Neural crest cell (in vitro differentiated cells): ENCODE measurements at regions not wholly inside any gene's neighbourhood (a gene's known extent, or its start where the extent isn't known, plus 50 kb on each side); places are given as distances from the start of the nearest gene placed in this dataset.
"Not testable (repeated sequence)": the region's sequence is repeated elsewhere in the genome, so short reads cannot be mapped to it uniquely, and the experiment has no call there.

Experiments
- DNase-seq: peaks from one replicate; pipeline ENCODE4 v3.0.0; 2021; ENCODE audit warnings: low read depth, mixed read lengths, low spot score
- H3K27ac Mint-ChIP-seq: one replicate; pipeline ENCODE4 v1.8.0; 2021; ENCODE audit warnings: mild to moderate bottlenecking, mixed read lengths; ENCODE audit not compliant: unreplicated experiment
- H3K27me3 Mint-ChIP-seq: 2 replicates; pipeline ENCODE4 v1.8.0; 2021; ENCODE audit warnings: low read depth, mild to moderate bottlenecking, mixed read lengths
- H3K36me3 Mint-ChIP-seq: 2 replicates; pipeline ENCODE4 v1.8.0; 2021; ENCODE audit warnings: low read depth, mild to moderate bottlenecking, mixed read lengths
- H3K4me1 Mint-ChIP-seq: 2 replicates; pipeline ENCODE4 v1.8.0; 2021; ENCODE audit warnings: mixed read lengths
- H3K4me3 Mint-ChIP-seq: one replicate; pipeline ENCODE4 v1.8.0; 2021; ENCODE audit warnings: mild to moderate bottlenecking, mixed read lengths
- H3K9me3 Mint-ChIP-seq: 2 replicates; pipeline ENCODE4 v1.8.0; 2021; ENCODE audit warnings: mixed read lengths
- CTCF ChIP-seq: fragments of 200-600 bp; sonication (generic); conservative IDR thresholded peaks from 2 replicates; pipeline ENCODE4 v1.5.0; 2021; ENCODE audit warnings: antibody characterized with exemption, mild to moderate bottlenecking

DNA sequence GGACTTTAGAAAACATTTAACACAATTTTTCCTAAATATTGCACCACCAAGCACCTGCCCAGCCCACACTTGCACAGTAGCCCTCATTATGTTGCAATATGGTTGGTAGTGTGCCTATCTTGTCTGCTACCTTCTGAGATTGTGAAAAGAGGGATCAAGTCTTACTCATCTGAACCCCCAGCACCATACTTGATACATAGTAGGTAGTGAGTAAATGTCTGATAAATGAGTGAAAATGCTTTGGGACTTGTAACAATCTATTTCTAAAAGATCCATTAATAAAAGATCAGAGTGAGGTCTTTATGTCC, 118.4 kb upstream of the MED14 start:
- no peaks in the 10 kb centered on the region for H3K36me3 Mint-ChIP-seq
- no peak for TF ChIP-seq CTCF
- H3K27me3 Mint-ChIP-seq = no peaks in the 10 kb centered on the region
- no peak overlapping the region for H3K27ac Mint-ChIP-seq
- no peak for DNase-seq
- H3K9me3 Mint-ChIP-seq = peaks cover 7% of the 10 kb centered on the region
- no peak overlapping the region for H3K4me3 Mint-ChIP-seq
- H3K4me1 Mint-ChIP-seq = peaks cover 23% of the 10 kb centered on the region

DNA sequence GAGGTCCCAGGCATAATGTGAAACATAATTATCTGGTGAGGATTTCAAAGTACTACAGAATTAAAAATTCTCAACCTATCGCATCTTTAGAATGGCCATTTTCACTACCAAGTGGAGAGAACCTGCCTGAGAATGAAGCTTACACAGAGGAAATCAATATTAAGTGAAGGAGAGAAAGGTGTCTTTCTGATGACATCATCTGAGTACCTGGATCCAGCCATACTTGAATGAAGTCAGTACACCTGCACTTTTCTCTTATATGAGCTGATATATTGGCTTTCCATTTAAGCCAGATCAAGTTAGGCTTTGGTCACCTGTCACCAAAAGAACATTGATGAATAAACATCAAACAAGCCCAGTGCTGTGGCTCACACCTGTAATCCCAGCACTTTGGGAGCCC, 118.9 kb upstream of the MED14 start:
- H3K9me3 Mint-ChIP-seq = peaks cover 7% of the 10 kb centered on the region
- H3K4me3 Mint-ChIP-seq = no peak overlapping the region
- TF ChIP-seq CTCF = no peak
- no peak overlapping the region for H3K27ac Mint-ChIP-seq
- DNase-seq = no peak
- no peaks in the 10 kb centered on the region for H3K27me3 Mint-ChIP-seq
- peaks cover 22% of the 10 kb centered on the region for H3K4me1 Mint-ChIP-seq
- H3K36me3 Mint-ChIP-seq = no peaks in the 10 kb centered on the region

DNA sequence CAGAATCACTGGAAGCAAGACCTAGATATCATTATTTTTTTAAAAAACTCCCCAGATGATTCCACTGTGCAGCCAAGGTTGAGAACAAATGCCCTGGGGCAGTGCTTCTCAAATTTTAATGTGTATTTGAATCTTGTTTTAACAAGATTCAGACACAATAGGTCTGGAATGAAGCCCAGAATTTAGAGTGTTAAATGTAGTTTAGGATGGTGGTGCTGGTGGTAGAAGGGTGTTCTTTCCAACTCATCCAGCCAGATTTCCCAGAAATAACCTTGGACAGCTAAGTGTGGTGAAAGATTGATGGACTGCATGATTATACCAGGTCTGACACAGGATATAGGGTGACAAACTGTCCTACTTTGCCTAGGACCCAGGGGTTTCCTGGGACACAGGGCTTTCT, 120.1 kb upstream of the MED14 start:
- no peak for DNase-seq
- Mint-ChIP-seq H3K27me3 (no peaks in the 10 kb centered on the region), H3K4me1 (peaks cover 17% of the 10 kb centered on the region), H3K4me3 (no peak overlapping the region), H3K27ac (no peak overlapping the region), H3K9me3 (peaks cover 7% of the 10 kb centered on the region), H3K36me3 (peaks cover 6% of the 10 kb centered on the region)
- no peak for TF ChIP-seq CTCF

GRCh38 chrX:40855932-40856515, 120.7 kb upstream of the MED14 start:
- peaks cover 17% of the 10 kb centered on the region for H3K4me1 Mint-ChIP-seq
- peaks cover 7% of the 10 kb centered on the region for H3K9me3 Mint-ChIP-seq

DNA sequence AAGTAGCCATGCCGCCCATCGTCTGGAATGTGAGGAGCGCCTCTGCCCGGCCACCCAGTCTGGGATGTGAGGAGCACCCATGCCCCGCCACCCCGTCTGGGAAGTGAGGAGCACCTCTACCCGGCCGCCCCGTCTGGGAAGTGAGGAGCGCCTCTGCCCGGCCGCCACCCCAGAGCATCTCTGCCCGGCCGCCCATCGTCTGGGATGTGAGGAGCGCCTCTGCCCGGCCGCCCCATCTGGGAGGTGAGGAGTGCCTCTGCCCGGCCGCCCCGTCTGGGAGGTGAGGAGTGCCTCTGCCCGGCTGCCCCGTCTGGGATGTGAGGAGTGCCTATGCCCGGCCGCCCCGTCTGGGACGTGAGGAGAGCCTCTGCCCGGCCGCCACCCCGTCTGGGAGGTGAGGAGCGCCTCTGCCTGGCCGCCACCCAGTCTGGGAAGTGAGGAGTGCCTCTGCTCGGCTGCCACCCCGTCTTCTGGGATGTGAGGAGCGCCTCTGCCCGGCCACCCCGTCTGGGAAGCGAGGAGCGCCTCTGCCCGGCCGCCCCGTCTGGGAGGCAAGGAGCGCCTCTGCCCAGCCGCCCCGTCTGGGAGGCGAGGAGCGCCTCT, 126.7 kb upstream of the MED14 start:
- H3K36me3 Mint-ChIP-seq, H3K4me3 Mint-ChIP-seq, DNase-seq, H3K27me3 Mint-ChIP-seq, H3K27ac Mint-ChIP-seq, H3K4me1 Mint-ChIP-seq: not testable (repeated sequence)
- H3K9me3 Mint-ChIP-seq = peaks cover 11% of the 10 kb centered on the region

More at GRCh38 chrX:40855932-40856515, 120.7 kb upstream of the MED14 start:
- Mint-ChIP-seq H3K27me3 (no peaks in the 10 kb centered on the region), H3K27ac (no peak overlapping the region), H3K4me3 (no peak overlapping the region), H3K36me3 (peaks cover 9% of the 10 kb centered on the region)
- no peak for TF ChIP-seq CTCF
- no peak for DNase-seq

DNA sequence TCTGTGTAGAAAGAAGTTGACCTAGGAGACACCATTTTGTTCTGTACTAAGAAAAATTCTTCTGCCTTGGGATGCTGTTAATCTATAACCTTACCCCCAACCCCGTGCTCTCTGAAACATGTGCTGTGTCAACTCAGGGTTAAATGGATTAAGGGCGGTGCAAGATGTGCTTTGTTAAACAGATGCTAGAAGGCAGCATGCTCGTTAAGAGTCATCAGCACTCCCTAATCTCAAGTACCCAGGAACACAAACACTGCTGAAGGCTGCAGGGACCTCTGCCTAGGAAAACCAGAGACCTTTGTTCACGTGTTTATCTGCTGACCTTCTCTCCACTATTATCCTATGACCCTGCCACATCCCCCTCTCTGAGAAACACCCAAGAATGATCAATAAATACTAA, 127.9 kb upstream of the MED14 start:
- H3K27ac Mint-ChIP-seq, DNase-seq, H3K27me3 Mint-ChIP-seq, H3K4me3 Mint-ChIP-seq, H3K36me3 Mint-ChIP-seq, H3K4me1 Mint-ChIP-seq: not testable (repeated sequence)
- peaks cover 14% of the 10 kb centered on the region for H3K9me3 Mint-ChIP-seq
